DOHH2 (cell line): ENCODE measurements at regions not wholly inside any gene's neighbourhood (a gene's known extent, or its start where the extent isn't known, plus 50 kb on each side); places are given as distances from the start of the nearest gene placed in this dataset.

Experiments
- EZH2phosphoT487 ChIP-seq: fragments of 200-600 bp; sonication (generic); IDR thresholded peaks from 2 replicates; pipeline ENCODE4 v1.6.1; 2017; ENCODE audit warnings: borderline replicate concordance, mild to moderate bottlenecking, antibody characterized with exemption, low read length, moderate library complexity, mixed read lengths
- TF ChIP-seq, protein P1 (sequence below): fragments of 200-600 bp; sonication (generic); IDR thresholded peaks from one replicate; pipeline ENCODE4 v1.5.1; 2014; ENCODE audit warnings: antibody characterized with exemption, mild to moderate bottlenecking, low read depth, low read length; ENCODE audit not compliant: poor library complexity, severe bottlenecking

DNA sequence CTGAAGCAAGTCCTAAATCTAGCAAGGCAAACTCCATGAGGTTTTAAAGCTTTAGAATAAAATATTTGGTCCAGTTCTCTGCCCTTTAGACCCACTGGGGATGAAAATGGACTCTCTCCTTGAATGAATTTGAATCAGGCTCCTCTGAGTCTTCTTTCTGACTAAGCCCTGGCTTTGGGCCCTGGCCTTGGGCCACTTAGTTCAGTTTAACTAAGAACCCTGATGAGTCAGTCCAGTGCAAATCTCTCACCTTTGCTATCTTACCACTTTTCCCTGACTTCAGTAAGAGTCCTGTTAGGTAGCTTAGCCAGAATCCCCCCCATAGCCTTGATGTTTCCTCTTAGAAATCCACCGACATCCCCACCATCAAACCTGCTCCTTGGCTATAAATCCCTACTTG lies 427.5 kb downstream of the SNAPC1 start:
- TF ChIP-seq, protein P1, sequence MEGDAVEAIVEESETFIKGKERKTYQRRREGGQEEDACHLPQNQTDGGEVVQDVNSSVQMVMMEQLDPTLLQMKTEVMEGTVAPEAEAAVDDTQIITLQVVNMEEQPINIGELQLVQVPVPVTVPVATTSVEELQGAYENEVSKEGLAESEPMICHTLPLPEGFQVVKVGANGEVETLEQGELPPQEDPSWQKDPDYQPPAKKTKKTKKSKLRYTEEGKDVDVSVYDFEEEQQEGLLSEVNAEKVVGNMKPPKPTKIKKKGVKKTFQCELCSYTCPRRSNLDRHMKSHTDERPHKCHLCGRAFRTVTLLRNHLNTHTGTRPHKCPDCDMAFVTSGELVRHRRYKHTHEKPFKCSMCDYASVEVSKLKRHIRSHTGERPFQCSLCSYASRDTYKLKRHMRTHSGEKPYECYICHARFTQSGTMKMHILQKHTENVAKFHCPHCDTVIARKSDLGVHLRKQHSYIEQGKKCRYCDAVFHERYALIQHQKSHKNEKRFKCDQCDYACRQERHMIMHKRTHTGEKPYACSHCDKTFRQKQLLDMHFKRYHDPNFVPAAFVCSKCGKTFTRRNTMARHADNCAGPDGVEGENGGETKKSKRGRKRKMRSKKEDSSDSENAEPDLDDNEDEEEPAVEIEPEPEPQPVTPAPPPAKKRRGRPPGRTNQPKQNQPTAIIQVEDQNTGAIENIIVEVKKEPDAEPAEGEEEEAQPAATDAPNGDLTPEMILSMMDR, result no peak
- no peak for TF ChIP-seq EZH2phosphoT487
